Lung (tissue), 11 donors: ENCODE measurements at regions not wholly inside any gene's neighbourhood (a gene's known extent, or its start where the extent isn't known, plus 50 kb on each side); places are given as distances from the start of the nearest gene placed in this dataset.

Source experiments
- ATAC-seq: fragments of 200-7000 bp; cut with Tn5 transposase; one replicate; pipeline ENCODE4 v1.9.1; 2020; ENCODE audit warnings: moderate number of reproducible peaks; ENCODE audit not compliant: insufficient read depth, low FRiP score
- DNase-seq, 3 donors: peaks; one replicate each; pipeline ENCODE4 v3.0.0-alpha.2; 2013 to 2017
- H3K27ac ChIP-seq, 2 donors: one replicate each; pipeline ENCODE4 v1.5.1; 2013; ENCODE audit warnings: mild to moderate bottlenecking in 2 of 2, moderate library complexity in 2 of 2, control low read depth in 1 of 2, inconsistent platforms in 1 of 2, low read depth in 1 of 2, low read length in 1 of 2
- H3K27me3 ChIP-seq, 3 donors: one replicate each; pipeline ENCODE4 v1.5.1; 2013; ENCODE audit warnings: low read length in 2 of 3; ENCODE audit not compliant: control insufficient read depth in 3 of 3, insufficient read depth in 3 of 3
- H3K36me3 ChIP-seq, 4 donors: one replicate each; pipeline ENCODE4 v1.5.1; 2013; ENCODE audit warnings: low read length in 4 of 4, mild to moderate bottlenecking in 1 of 4, moderate library complexity in 1 of 4; ENCODE audit not compliant: control insufficient read depth in 4 of 4, insufficient read depth in 4 of 4
- H3K4me1 ChIP-seq, 5 donors: one replicate each; pipeline ENCODE4 v1.5.1; 2013; ENCODE audit warnings: low read length in 5 of 5, mild to moderate bottlenecking in 2 of 5, moderate library complexity in 1 of 5; ENCODE audit not compliant: control insufficient read depth in 5 of 5, insufficient read depth in 5 of 5
- H3K4me3 ChIP-seq: one replicate; pipeline ENCODE4 v1.5.1; 2013; ENCODE audit warnings: mild to moderate bottlenecking, control low read depth, moderate library complexity
- H3K9ac ChIP-seq, 2 donors: one replicate each; pipeline ENCODE4 v1.5.1; 2013; ENCODE audit warnings: low read length in 2 of 2, control low read depth in 1 of 2; ENCODE audit not compliant: insufficient read depth in 1 of 2
- H3K9me3 ChIP-seq, 4 donors: one replicate each; pipeline ENCODE4 v1.5.1; 2013; ENCODE audit warnings: low read length in 3 of 4, mild to moderate bottlenecking in 1 of 4, moderate library complexity in 1 of 4; ENCODE audit not compliant: control insufficient read depth in 4 of 4, insufficient read depth in 3 of 4
- WGBS, 2 donors: extraction: QIAGEN DNeasy Blood & Tissue Kit; methylation state at CpG; one replicate each; pipeline ENCODE4 v1.1.7; 2013; 5-methylcytosine and 5-hydroxymethylcytosine counted together
- TF ChIP-seq, protein P1 (sequence below): IDR thresholded peaks from 2 replicates; pipeline ENCODE4 v1.5.1; 2012; ENCODE audit warnings: mild to moderate bottlenecking; ENCODE audit errors: control extremely low read depth, extremely low read depth
- donor health status: control.
- donor health status: control.
- donor health status: Bipolar disorder and iron deficiency.
- donor health status: healthy.
- donor health status: DM: yes; HTN: yes; CAD: no.

DNA sequence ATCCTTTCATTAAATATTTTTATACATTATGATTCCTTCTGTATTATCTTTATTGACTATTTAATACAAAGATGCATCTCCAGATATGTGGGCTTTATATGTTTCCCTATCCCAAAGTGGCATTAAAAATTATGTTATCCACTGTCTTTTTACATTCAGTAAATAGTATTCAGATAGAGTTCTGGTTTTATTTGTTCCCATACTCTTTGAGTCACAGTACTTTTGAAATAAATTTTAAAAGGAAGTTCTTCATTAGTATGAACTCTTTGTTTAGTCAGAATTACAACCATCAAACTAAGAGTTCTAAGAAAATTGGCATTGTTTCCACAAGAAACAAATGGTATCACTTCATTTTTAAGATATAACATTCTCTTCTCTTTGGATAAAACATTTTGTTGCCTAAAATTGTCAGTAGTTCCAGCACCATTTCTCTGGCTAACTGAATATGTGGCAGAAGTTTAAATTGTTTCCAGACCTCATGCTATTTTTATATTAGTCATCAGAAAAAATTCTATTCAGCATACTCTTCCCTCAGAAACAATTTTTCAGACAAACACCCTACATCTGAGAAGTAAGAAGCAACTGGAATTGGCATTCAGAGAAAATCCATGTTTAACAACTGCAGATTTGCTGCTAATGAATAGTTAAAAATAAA, 88.5 kb upstream of the COL5A2 start:
- Histone ChIP-seq H3K9me3 (peaks cover 0 to 9% (median 0%) of the 10 kb centered on the region in 4 donors), H3K36me3 (no peaks in the 10 kb centered on the region), H3K27me3 (no peaks in the 10 kb centered on the region), H3K27ac (no peak overlapping the region), H3K4me3 (no peak overlapping the region), H3K9ac (no peak overlapping the region), H3K4me1 (peaks cover 0 to 6% (median 0%) of the 10 kb centered on the region in 5 donors)
- TF ChIP-seq, protein P1, sequence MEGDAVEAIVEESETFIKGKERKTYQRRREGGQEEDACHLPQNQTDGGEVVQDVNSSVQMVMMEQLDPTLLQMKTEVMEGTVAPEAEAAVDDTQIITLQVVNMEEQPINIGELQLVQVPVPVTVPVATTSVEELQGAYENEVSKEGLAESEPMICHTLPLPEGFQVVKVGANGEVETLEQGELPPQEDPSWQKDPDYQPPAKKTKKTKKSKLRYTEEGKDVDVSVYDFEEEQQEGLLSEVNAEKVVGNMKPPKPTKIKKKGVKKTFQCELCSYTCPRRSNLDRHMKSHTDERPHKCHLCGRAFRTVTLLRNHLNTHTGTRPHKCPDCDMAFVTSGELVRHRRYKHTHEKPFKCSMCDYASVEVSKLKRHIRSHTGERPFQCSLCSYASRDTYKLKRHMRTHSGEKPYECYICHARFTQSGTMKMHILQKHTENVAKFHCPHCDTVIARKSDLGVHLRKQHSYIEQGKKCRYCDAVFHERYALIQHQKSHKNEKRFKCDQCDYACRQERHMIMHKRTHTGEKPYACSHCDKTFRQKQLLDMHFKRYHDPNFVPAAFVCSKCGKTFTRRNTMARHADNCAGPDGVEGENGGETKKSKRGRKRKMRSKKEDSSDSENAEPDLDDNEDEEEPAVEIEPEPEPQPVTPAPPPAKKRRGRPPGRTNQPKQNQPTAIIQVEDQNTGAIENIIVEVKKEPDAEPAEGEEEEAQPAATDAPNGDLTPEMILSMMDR, result no peak
- ATAC-seq, result no peak
- DNase-seq, result peak in 2 of 3 donors; percentile 59 to 74

DNA sequence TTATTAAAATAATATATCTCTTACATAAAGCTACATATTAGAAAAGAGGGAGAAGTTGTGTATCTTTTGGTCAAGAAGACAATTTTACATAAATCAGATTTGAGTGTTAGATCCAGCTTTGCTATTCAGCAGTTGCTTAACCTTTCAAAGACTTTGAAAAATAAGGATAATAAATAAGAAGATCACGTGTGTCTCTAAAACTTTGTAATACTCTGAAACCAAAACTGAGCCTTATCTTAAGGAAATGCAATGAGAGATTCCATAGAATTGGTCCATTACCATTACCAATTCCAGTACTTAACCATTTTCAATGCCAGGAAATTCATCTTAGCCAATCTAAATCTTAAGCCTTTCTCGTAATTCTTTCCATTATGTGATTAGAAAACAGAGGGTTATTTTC, 89.2 kb upstream of the COL5A2 start:
- H3K27ac ChIP-seq, result no peak overlapping the region
- H3K9me3 ChIP-seq, result peaks cover 0 to 9% (median 0%) of the 10 kb centered on the region in 4 donors
- no peak overlapping the region for H3K4me3 ChIP-seq
- H3K27me3 ChIP-seq, result no peaks in the 10 kb centered on the region
- no peaks in the 10 kb centered on the region for H3K36me3 ChIP-seq
- TF ChIP-seq, protein P1, result no peak
- no peak overlapping the region for H3K9ac ChIP-seq
- 82 to 83% methylated on average over 2 of the region's 2 CpGs for WGBS, 2 donors
- DNase-seq (no peak), ATAC-seq (no peak)
- peaks cover 0 to 6% (median 0%) of the 10 kb centered on the region in 5 donors for H3K4me1 ChIP-seq

DNA sequence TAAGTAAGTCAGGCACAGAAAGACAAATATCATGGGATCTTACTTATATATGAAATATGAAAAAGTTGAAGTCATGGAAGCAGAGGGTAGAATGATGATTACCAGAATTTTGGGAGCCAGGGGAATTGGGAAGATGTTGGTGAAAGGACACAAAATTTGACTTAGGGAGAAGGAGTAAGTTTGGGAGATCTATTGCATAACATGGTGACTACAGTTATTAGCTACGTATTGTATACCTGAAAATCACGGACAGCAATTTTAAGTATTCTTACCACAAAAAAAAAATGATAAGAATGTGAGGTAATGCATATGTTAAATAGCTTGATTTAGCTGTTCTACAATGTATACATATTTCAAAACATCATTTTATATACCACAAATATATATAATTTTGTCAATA, 94.2 kb upstream of the COL5A2 start:
- Histone ChIP-seq H3K4me3 (no peak overlapping the region), H3K4me1 (peaks cover 0 to 9% (median 0%) of the 10 kb centered on the region in 5 donors), H3K9ac (no peak overlapping the region), H3K36me3 (no peaks in the 10 kb centered on the region), H3K9me3 (no peaks in the 10 kb centered on the region), H3K27ac (no peak overlapping the region), H3K27me3 (no peaks in the 10 kb centered on the region)
- 45 to 67% methylated on average over 2 of the region's 2 CpGs for WGBS, 2 donors
- TF ChIP-seq, protein P1, result no peak
- ATAC-seq, result no peak
- DNase-seq, result no peak

DNA sequence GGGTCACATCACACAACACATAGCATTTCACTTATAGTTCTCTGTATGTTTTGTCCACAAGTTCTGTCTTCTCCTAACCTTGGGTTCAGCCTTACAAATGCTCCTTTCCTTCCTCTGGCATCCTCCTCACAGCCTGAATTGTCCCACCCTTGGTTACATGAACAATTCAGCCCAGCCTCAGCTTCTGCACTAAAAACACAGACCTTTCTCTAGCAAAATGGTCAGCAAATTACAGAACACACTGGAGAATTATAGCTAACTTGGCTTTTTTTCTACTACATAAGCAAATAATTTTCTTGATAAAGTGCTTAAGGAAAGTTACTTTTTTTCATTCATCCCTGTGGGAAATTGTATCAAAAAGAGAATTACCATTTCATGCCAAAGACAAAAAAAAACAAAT, 94.8 kb upstream of the COL5A2 start:
- no peak overlapping the region for H3K4me3 ChIP-seq
- H3K9ac ChIP-seq, result no peak overlapping the region
- no peaks in the 10 kb centered on the region for H3K9me3 ChIP-seq
- H3K27me3 ChIP-seq, result no peaks in the 10 kb centered on the region
- DNase-seq (no peak), ATAC-seq (no peak)
- H3K4me1 ChIP-seq, result peaks cover 0 to 7% (median 0%) of the 10 kb centered on the region in 5 donors
- TF ChIP-seq, protein P1, result no peak
- H3K36me3 ChIP-seq, result no peaks in the 10 kb centered on the region
- H3K27ac ChIP-seq, result no peak overlapping the region
